ENCODE measurements at regions not wholly inside any gene's neighbourhood (a gene's known extent, or its start where the extent isn't known, plus 50 kb on each side); places are given as distances from the start of the nearest gene placed in this dataset.

DNA sequence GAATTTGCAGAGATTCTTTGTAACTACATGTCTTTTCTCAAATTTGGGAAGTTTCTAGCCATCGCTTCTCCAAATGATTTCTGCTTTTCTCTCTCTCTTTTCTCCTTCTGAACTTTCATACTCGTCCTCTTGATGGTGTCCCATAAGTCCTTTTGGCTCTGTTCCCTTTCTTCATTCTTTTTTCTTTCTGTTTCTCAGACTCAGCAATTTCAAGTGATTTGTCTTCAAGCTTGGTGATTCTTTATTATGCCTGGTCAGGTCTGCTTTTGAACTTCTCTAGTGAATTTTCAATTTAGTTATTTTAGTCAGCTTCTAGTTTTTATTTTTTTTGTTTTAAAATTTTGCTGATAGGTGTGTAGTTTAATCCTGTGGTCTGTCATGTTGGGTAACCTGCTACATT, 57.6 kb upstream of the EEF1E1 start:
- no peak overlapping the region for H3K4me3 ChIP-seq (replicated peaks in 1 of 4; ENCODE audit: control extremely low read depth in 1 of 4, insufficient read depth in 1 of 4, low read depth in 3 of 4, low read length in 4 of 4)
- DNase-seq (ENCODE audit: low read depth in 2 of 2) = no peak
- H3K9ac ChIP-seq (ENCODE audit: insufficient read depth, low read length) = no peak overlapping the region
- H2AFZ ChIP-seq (ENCODE audit: low read length) = no peak overlapping the region
- H3K4me1 ChIP-seq (ENCODE audit: control insufficient read depth, extremely low read depth, insufficient read depth, low read length) = no peaks in the 10 kb centered on the region
- no peak for TF ChIP-seq EZH2 (IDR thresholded peaks at IDR 0.05; ENCODE audit: low read length, missing control alignments)
- TF ChIP-seq, protein P1, sequence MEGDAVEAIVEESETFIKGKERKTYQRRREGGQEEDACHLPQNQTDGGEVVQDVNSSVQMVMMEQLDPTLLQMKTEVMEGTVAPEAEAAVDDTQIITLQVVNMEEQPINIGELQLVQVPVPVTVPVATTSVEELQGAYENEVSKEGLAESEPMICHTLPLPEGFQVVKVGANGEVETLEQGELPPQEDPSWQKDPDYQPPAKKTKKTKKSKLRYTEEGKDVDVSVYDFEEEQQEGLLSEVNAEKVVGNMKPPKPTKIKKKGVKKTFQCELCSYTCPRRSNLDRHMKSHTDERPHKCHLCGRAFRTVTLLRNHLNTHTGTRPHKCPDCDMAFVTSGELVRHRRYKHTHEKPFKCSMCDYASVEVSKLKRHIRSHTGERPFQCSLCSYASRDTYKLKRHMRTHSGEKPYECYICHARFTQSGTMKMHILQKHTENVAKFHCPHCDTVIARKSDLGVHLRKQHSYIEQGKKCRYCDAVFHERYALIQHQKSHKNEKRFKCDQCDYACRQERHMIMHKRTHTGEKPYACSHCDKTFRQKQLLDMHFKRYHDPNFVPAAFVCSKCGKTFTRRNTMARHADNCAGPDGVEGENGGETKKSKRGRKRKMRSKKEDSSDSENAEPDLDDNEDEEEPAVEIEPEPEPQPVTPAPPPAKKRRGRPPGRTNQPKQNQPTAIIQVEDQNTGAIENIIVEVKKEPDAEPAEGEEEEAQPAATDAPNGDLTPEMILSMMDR (conservative IDR thresholded peaks at IDR 0.05 in 1 of 2, IDR thresholded peaks at IDR 0.05 in 1 of 2; ENCODE audit: low read depth in 1 of 2, low read length in 2 of 2) = no peak
- H3K27ac ChIP-seq (ENCODE audit: insufficient read depth, low read length) = no peak overlapping the region
- no peaks in the 10 kb centered on the region for H3K27me3 ChIP-seq (ENCODE audit: control insufficient read depth, insufficient read depth, low read length)
- no peaks in the 10 kb centered on the region for H4K20me1 ChIP-seq (ENCODE audit: control insufficient read depth, extremely low read depth, insufficient read depth, low read length)
- H3K79me2 ChIP-seq (ENCODE audit: control insufficient read depth, insufficient read depth, low read length) = no peaks in the 10 kb centered on the region
- no peaks in the 10 kb centered on the region for H3K9me3 ChIP-seq (ENCODE audit: control insufficient read depth, insufficient read depth, low read depth, low read length)
- H3K4me2 ChIP-seq (ENCODE audit: extremely low read depth, insufficient read depth, low read length) = no peak overlapping the region
- H3K36me3 ChIP-seq (ENCODE audit: control insufficient read depth, insufficient read depth, low read length) = no peaks in the 10 kb centered on the region

DNA sequence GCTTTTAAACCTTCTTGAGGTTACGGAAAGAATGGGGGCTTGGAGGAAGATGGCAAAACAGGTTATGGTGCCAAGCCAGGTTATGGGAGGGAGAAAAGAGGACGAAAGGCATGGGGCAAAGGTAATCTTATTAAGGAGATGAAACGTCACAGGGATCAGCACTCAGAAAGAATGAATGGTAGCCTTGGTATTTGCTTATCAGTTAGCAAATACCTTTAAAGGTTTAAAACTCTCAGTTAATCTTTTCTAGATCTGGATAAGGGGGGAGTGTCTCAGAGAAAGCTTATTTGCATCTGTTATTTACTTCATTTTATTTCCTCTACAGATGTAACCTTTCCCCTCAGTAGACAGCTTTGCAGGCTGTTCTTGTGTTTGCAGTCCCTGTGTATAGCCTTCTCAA, 55.5 kb upstream of the EEF1E1 start:
- H3K9me3 ChIP-seq (ENCODE audit: control insufficient read depth, insufficient read depth, low read depth, low read length) = no peaks in the 10 kb centered on the region
- no peak overlapping the region for H3K27ac ChIP-seq (ENCODE audit: insufficient read depth, low read length)
- no peak overlapping the region for H3K4me2 ChIP-seq (ENCODE audit: extremely low read depth, insufficient read depth, low read length)
- no peaks in the 10 kb centered on the region for H4K20me1 ChIP-seq (ENCODE audit: control insufficient read depth, extremely low read depth, insufficient read depth, low read length)
- no peak overlapping the region for H3K9ac ChIP-seq (ENCODE audit: insufficient read depth, low read length)
- H3K4me1 ChIP-seq (ENCODE audit: control insufficient read depth, extremely low read depth, insufficient read depth, low read length) = no peaks in the 10 kb centered on the region
- no peak overlapping the region for H3K4me3 ChIP-seq (replicated peaks in 1 of 4; ENCODE audit: control extremely low read depth in 1 of 4, insufficient read depth in 1 of 4, low read depth in 3 of 4, low read length in 4 of 4)
- no peaks in the 10 kb centered on the region for H3K79me2 ChIP-seq (ENCODE audit: control insufficient read depth, insufficient read depth, low read length)
- no peak for TF ChIP-seq EZH2 (IDR thresholded peaks at IDR 0.05; ENCODE audit: low read length, missing control alignments)
- TF ChIP-seq, protein P1 (conservative IDR thresholded peaks at IDR 0.05 in 1 of 2, IDR thresholded peaks at IDR 0.05 in 1 of 2; ENCODE audit: low read depth in 1 of 2, low read length in 2 of 2) = no peak
- H3K36me3 ChIP-seq (ENCODE audit: control insufficient read depth, insufficient read depth, low read length) = no peaks in the 10 kb centered on the region
- no peaks in the 10 kb centered on the region for H3K27me3 ChIP-seq (ENCODE audit: control insufficient read depth, insufficient read depth, low read length)
- no peak for DNase-seq (ENCODE audit: low read depth in 2 of 2)
- H2AFZ ChIP-seq (ENCODE audit: low read length) = no peak overlapping the region

DNA sequence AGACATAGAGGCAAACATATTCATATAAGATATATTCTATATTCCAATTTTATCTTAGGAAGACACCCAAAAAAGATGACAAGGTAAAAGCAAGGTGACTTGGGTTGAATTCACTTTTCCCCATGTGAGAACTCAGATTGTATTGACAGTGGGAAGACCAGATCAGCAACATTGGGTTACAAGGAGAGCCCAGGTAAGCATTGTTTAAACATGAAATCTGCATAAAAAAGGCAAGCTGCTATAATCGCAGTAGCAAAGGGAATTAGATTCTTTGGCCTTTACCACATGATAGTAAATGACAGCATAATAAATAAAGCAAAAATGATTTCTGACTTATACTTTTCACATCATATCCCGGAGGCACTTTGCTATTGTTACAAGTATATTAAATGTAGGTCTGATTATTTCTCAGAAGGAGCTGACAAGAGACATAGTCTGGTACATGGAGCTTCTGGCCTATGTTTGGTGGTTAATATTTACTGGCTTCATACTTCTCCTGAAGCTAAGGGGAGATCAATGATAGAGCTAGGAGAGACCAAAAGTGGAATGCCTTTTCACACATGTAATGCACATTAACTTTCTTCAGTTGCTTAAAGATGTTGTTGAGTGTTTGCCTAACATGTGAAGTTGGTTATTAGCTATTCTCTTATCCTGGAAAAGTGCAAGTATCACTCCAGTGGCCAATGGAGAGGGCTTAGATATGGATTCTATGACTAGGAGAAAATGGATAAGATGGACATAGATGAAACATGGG, 53.1 kb upstream of the EEF1E1 start:
- H3K36me3 ChIP-seq (ENCODE audit: control insufficient read depth, insufficient read depth, low read length) = no peaks in the 10 kb centered on the region
- H3K9ac ChIP-seq (ENCODE audit: insufficient read depth, low read length) = no peak overlapping the region
- no peaks in the 10 kb centered on the region for H4K20me1 ChIP-seq (ENCODE audit: control insufficient read depth, extremely low read depth, insufficient read depth, low read length)
- H3K4me3 ChIP-seq (replicated peaks in 1 of 4; ENCODE audit: control extremely low read depth in 1 of 4, insufficient read depth in 1 of 4, low read depth in 3 of 4, low read length in 4 of 4) = no peak overlapping the region
- H3K4me1 ChIP-seq (ENCODE audit: control insufficient read depth, extremely low read depth, insufficient read depth, low read length) = no peaks in the 10 kb centered on the region
- H3K4me2 ChIP-seq (ENCODE audit: extremely low read depth, insufficient read depth, low read length) = no peak overlapping the region
- H3K27ac ChIP-seq (ENCODE audit: insufficient read depth, low read length) = no peak overlapping the region
- no peak overlapping the region for H2AFZ ChIP-seq (ENCODE audit: low read length)
- H3K27me3 ChIP-seq (ENCODE audit: control insufficient read depth, insufficient read depth, low read length) = no peaks in the 10 kb centered on the region
- no peaks in the 10 kb centered on the region for H3K79me2 ChIP-seq (ENCODE audit: control insufficient read depth, insufficient read depth, low read length)
- no peaks in the 10 kb centered on the region for H3K9me3 ChIP-seq (ENCODE audit: control insufficient read depth, insufficient read depth, low read depth, low read length)
- TF ChIP-seq, protein P1 (conservative IDR thresholded peaks at IDR 0.05 in 1 of 2, IDR thresholded peaks at IDR 0.05 in 1 of 2; ENCODE audit: low read depth in 1 of 2, low read length in 2 of 2) = no peak
- TF ChIP-seq EZH2 (IDR thresholded peaks at IDR 0.05; ENCODE audit: low read length, missing control alignments) = no peak
- DNase-seq (ENCODE audit: low read depth in 2 of 2) = no peak
